Liver (tissue), 8 donors: ENCODE measurements at regions not wholly inside any gene's neighbourhood (a gene's known extent, or its start where the extent isn't known, plus 50 kb on each side); places are given as distances from the start of the nearest gene placed in this dataset.

Source experiments
- DNase-seq: peaks from one replicate; pipeline ENCODE4 v3.0.0-alpha.2; 2017; ENCODE audit warnings: low spot score
- H3K27ac ChIP-seq, 2 donors: one replicate each; pipeline ENCODE4 v1.7.0; 2013; ENCODE audit warnings: inconsistent platforms in 2 of 2, low read length in 2 of 2, control low read depth in 1 of 2, low read depth in 1 of 2, mild to moderate bottlenecking in 1 of 2
- H3K27me3 ChIP-seq, 4 donors: one replicate each; pipeline versions ENCODE4 v1.6.1 to v1.7.0; 2013; ENCODE audit warnings: low read length in 3 of 4, inconsistent platforms in 1 of 4, mild to moderate bottlenecking in 1 of 4, moderate library complexity in 1 of 4; ENCODE audit not compliant: control insufficient read depth in 4 of 4, insufficient read depth in 4 of 4
- H3K36me3 ChIP-seq, 4 donors: one replicate each; pipeline versions ENCODE4 v1.6.1 to v1.7.0; 2013; ENCODE audit warnings: low read length in 3 of 4, mild to moderate bottlenecking in 3 of 4, low read depth in 1 of 4, moderate library complexity in 1 of 4; ENCODE audit not compliant: control insufficient read depth in 4 of 4, insufficient read depth in 3 of 4
- H3K4me1 ChIP-seq, 4 donors: one replicate each; pipeline versions ENCODE4 v1.6.1 to v1.7.0; 2013; ENCODE audit warnings: low read length in 3 of 4, mild to moderate bottlenecking in 3 of 4, moderate library complexity in 1 of 4; ENCODE audit not compliant: control insufficient read depth in 4 of 4, insufficient read depth in 4 of 4
- H3K4me3 ChIP-seq, 3 donors: one replicate each; pipeline versions ENCODE4 v1.6.1 to v1.7.0; 2013; ENCODE audit warnings: low read length in 3 of 3, control low read depth in 1 of 3, low read depth in 1 of 3, mild to moderate bottlenecking in 1 of 3
- H3K9ac ChIP-seq, 2 donors: one replicate each; pipeline ENCODE4 v1.7.0; 2013; ENCODE audit warnings: low read length in 2 of 2, mild to moderate bottlenecking in 2 of 2, moderate library complexity in 2 of 2, control low read depth in 1 of 2, low read depth in 1 of 2
- H3K9me3 ChIP-seq, 4 donors: one replicate each; pipeline versions ENCODE4 v1.6.1 to v1.7.0; 2013; ENCODE audit warnings: low read length in 3 of 4; ENCODE audit not compliant: control insufficient read depth in 4 of 4
- EGR1 ChIP-seq, 2 donors: IDR thresholded peaks; 2 replicates each; pipeline ENCODE4 v1.6.1; 2016 to 2018; ENCODE audit warnings: antibody characterized with exemption in 2 of 2, low read depth in 2 of 2
- FOXA1 ChIP-seq: IDR thresholded peaks from 2 replicates; pipeline ENCODE4 v1.6.1; 2016; ENCODE audit warnings: antibody characterized with exemption
- FOXA2 ChIP-seq: IDR thresholded peaks from 2 replicates; pipeline ENCODE4 v1.6.1; 2016; ENCODE audit warnings: antibody characterized with exemption
- GABPA ChIP-seq, 2 donors: IDR thresholded peaks in 1 of 2; conservative IDR thresholded peaks in 1 of 2; 2 replicates each; pipeline ENCODE4 v1.6.1; 2016; ENCODE audit warnings: antibody characterized with exemption in 2 of 2, mild to moderate bottlenecking in 1 of 2, moderate library complexity in 1 of 2
- HNF4A ChIP-seq, 2 donors: conservative IDR thresholded peaks; 2 replicates each; pipeline ENCODE4 v1.6.1; 2016; ENCODE audit warnings: antibody characterized with exemption in 2 of 2, mild to moderate bottlenecking in 2 of 2
- HNF4G ChIP-seq: IDR thresholded peaks from 2 replicates; pipeline ENCODE4 v1.6.1; 2016; ENCODE audit warnings: antibody characterized with exemption
- JUND ChIP-seq, 2 donors: IDR thresholded peaks; 2 replicates each; pipeline ENCODE4 v1.6.1; 2016; ENCODE audit warnings: antibody characterized with exemption in 2 of 2
- NR2F2 ChIP-seq: IDR thresholded peaks from 2 replicates; pipeline ENCODE4 v1.6.1; 2016; ENCODE audit warnings: antibody characterized with exemption
- RAD21 ChIP-seq, 2 donors: IDR thresholded peaks; 2 replicates each; pipeline ENCODE4 v1.6.1; 2016; ENCODE audit warnings: antibody characterized with exemption in 2 of 2, mild to moderate bottlenecking in 2 of 2
- RXRA ChIP-seq, 2 donors: IDR thresholded peaks; 2 replicates each; pipeline ENCODE4 v1.6.1; 2017 to 2018; ENCODE audit warnings: antibody characterized with exemption in 2 of 2, mild to moderate bottlenecking in 1 of 2
- SP1 ChIP-seq: IDR thresholded peaks from 2 replicates; pipeline ENCODE4 v1.6.1; 2018; ENCODE audit warnings: antibody characterized with exemption, mild to moderate bottlenecking
- TAF1 ChIP-seq: conservative IDR thresholded peaks from 2 replicates; pipeline ENCODE4 v1.6.1; 2016; ENCODE audit warnings: antibody characterized with exemption, mild to moderate bottlenecking
- YY1 ChIP-seq: IDR thresholded peaks from 2 replicates; pipeline ENCODE4 v1.6.1; 2016; ENCODE audit warnings: antibody characterized with exemption, mild to moderate bottlenecking
- WGBS: extraction: QIAGEN DNeasy Blood & Tissue Kit; methylation state at CpG from one replicate; pipeline ENCODE4 v1.1.7; 2013; 5-methylcytosine and 5-hydroxymethylcytosine counted together
- TF ChIP-seq, protein P1 (sequence below): IDR thresholded peaks from 2 replicates; pipeline ENCODE4 v1.6.1; 2016; ENCODE audit warnings: antibody characterized with exemption, mild to moderate bottlenecking
- TF ChIP-seq, protein P2 (sequence below): IDR thresholded peaks from 2 replicates; pipeline ENCODE4 v1.6.1; 2016; ENCODE audit warnings: antibody characterized with exemption
- TF ChIP-seq, protein P3 (sequence below): IDR thresholded peaks from 2 replicates; pipeline ENCODE4 v1.6.1; 2016; ENCODE audit warnings: antibody characterized with exemption
- TF ChIP-seq, protein P4 (sequence below): fragments of 150-350 bp; IDR thresholded peaks from 2 replicates; pipeline ENCODE4 v1.5.1; 2017; ENCODE audit warnings: improper control_type of control experiment, low read depth, low read length; ENCODE audit not compliant: missing input control
- TF ChIP-seq, protein P5 (sequence below): IDR thresholded peaks from 2 replicates; pipeline ENCODE4 v1.6.1; 2016; ENCODE audit warnings: antibody characterized with exemption
- donor health status: healthy.
- donor health status: healthy.
- donor health status: healthy.
- donor health status: healthy.
- donor health status: healthy.

DNA sequence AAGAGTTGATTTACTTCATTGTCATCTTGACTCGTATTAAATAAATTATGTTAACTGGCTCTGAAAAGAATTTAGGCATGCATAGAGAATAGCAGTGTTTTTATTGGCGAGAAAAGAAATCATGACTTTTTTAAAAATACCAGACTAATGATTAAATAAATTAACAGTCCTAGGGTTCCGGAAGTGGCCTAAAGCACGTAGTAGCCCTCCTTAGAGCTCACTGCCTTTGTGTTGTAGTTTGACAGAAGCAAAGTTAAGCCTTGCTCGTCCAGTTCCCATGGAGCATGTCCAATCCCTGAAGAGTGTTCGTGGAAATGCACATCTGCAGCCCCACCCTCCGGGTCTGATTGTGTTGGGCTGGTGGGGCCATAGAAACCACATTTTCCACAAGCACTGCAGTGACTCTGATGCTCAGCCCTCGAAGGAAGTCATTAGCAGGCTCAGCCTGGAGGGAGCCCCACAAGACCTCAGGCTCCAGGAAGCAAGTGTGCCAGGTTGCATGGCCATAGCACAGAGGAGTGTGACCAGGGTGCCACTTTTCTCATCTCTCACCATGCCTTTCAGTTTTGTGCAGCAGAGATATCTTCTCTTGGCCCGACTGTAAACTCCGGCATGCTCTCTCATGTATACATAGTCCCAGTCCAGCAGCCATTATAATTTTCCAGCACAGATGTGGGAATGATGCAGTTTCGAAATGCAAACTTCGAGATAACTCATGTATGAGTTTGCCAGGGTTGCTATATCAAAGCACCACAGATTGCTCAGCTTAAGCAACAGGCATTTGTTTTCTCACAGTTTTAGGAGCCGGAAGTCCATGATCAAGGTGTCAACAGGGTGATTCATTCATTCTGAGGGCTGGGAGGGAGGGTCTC, 188.6 kb upstream of the SH3BP4 start:
- peaks cover 0 to 13% (median 3%) of the 10 kb centered on the region in 4 donors for H3K4me1 ChIP-seq
- H3K9me3 ChIP-seq, result peaks cover 0 to 2% (median 0%) of the 10 kb centered on the region in 4 donors
- no peak overlapping the region for H3K9ac ChIP-seq
- no peak overlapping the region for H3K4me3 ChIP-seq
- H3K27ac ChIP-seq, result no peak overlapping the region
- no peaks in the 10 kb centered on the region for H3K36me3 ChIP-seq
- WGBS, result 78% methylated on average over 13 of the region's 13 CpGs
- no peak for TF ChIP-seq SP1
- no peak for TF ChIP-seq RAD21 (IDR thresholded peaks at IDR 0.05)
- TF ChIP-seq, protein P1, sequence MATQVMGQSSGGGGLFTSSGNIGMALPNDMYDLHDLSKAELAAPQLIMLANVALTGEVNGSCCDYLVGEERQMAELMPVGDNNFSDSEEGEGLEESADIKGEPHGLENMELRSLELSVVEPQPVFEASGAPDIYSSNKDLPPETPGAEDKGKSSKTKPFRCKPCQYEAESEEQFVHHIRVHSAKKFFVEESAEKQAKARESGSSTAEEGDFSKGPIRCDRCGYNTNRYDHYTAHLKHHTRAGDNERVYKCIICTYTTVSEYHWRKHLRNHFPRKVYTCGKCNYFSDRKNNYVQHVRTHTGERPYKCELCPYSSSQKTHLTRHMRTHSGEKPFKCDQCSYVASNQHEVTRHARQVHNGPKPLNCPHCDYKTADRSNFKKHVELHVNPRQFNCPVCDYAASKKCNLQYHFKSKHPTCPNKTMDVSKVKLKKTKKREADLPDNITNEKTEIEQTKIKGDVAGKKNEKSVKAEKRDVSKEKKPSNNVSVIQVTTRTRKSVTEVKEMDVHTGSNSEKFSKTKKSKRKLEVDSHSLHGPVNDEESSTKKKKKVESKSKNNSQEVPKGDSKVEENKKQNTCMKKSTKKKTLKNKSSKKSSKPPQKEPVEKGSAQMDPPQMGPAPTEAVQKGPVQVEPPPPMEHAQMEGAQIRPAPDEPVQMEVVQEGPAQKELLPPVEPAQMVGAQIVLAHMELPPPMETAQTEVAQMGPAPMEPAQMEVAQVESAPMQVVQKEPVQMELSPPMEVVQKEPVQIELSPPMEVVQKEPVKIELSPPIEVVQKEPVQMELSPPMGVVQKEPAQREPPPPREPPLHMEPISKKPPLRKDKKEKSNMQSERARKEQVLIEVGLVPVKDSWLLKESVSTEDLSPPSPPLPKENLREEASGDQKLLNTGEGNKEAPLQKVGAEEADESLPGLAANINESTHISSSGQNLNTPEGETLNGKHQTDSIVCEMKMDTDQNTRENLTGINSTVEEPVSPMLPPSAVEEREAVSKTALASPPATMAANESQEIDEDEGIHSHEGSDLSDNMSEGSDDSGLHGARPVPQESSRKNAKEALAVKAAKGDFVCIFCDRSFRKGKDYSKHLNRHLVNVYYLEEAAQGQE, result no peak
- no peak for TF ChIP-seq RXRA (IDR thresholded peaks at IDR 0.05)
- no peak for TF ChIP-seq TAF1
- no peak for TF ChIP-seq GABPA (IDR thresholded peaks at IDR 0.05 in 1 of 2, conservative IDR thresholded peaks at IDR 0.05 in 1 of 2)
- TF ChIP-seq HNF4A (conservative IDR thresholded peaks at IDR 0.05), result no peak
- TF ChIP-seq FOXA2, result no peak
- TF ChIP-seq, protein P2, sequence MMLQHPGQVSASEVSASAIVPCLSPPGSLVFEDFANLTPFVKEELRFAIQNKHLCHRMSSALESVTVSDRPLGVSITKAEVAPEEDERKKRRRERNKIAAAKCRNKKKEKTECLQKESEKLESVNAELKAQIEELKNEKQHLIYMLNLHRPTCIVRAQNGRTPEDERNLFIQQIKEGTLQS, result no peak
- TF ChIP-seq EGR1 (IDR thresholded peaks at IDR 0.05; ENCODE audit: low read depth in 2 of 2), result no peak
- TF ChIP-seq, protein P3, sequence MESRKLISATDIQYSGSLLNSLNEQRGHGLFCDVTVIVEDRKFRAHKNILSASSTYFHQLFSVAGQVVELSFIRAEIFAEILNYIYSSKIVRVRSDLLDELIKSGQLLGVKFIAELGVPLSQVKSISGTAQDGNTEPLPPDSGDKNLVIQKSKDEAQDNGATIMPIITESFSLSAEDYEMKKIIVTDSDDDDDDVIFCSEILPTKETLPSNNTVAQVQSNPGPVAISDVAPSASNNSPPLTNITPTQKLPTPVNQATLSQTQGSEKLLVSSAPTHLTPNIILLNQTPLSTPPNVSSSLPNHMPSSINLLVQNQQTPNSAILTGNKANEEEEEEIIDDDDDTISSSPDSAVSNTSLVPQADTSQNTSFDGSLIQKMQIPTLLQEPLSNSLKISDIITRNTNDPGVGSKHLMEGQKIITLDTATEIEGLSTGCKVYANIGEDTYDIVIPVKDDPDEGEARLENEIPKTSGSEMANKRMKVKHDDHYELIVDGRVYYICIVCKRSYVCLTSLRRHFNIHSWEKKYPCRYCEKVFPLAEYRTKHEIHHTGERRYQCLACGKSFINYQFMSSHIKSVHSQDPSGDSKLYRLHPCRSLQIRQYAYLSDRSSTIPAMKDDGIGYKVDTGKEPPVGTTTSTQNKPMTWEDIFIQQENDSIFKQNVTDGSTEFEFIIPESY, result no peak
- TF ChIP-seq, protein P4, sequence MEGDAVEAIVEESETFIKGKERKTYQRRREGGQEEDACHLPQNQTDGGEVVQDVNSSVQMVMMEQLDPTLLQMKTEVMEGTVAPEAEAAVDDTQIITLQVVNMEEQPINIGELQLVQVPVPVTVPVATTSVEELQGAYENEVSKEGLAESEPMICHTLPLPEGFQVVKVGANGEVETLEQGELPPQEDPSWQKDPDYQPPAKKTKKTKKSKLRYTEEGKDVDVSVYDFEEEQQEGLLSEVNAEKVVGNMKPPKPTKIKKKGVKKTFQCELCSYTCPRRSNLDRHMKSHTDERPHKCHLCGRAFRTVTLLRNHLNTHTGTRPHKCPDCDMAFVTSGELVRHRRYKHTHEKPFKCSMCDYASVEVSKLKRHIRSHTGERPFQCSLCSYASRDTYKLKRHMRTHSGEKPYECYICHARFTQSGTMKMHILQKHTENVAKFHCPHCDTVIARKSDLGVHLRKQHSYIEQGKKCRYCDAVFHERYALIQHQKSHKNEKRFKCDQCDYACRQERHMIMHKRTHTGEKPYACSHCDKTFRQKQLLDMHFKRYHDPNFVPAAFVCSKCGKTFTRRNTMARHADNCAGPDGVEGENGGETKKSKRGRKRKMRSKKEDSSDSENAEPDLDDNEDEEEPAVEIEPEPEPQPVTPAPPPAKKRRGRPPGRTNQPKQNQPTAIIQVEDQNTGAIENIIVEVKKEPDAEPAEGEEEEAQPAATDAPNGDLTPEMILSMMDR, result no peak
- no peak for TF ChIP-seq FOXA1
- TF ChIP-seq JUND (IDR thresholded peaks at IDR 0.05), result no peak
- TF ChIP-seq HNF4G, result no peak
- TF ChIP-seq YY1, result no peak
- TF ChIP-seq NR2F2, result no peak
- TF ChIP-seq, protein P5, sequence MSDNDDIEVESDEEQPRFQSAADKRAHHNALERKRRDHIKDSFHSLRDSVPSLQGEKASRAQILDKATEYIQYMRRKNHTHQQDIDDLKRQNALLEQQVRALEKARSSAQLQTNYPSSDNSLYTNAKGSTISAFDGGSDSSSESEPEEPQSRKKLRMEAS, result no peak
- no peaks in the 10 kb centered on the region for H3K27me3 ChIP-seq
- DNase-seq, result no peak
